ENCODE measurements at regions not wholly inside any gene's neighbourhood (a gene's known extent, or its start where the extent isn't known, plus 50 kb on each side); places are given as distances from the start of the nearest gene placed in this dataset.

GRCh38 chr6:131519670-131520436 is 53.2 kb upstream of the ARG1 start:
- Mint-ChIP-seq H3K27me3 (peaks cover 2% of the 10 kb centered on the region), H3K4me1 (peaks cover 13% of the 10 kb centered on the region), H3K4me3 (no peak overlapping the region), H3K36me3 (ENCODE audit: low read depth) (no peaks in the 10 kb centered on the region), H3K9me3 (no peaks in the 10 kb centered on the region), H3K27ac (no peak overlapping the region)
- intact Hi-C loops (cut with micrococcal nuclease) = loop anchor here (1.0 kb wide), 2 partner anchors 13 to 108 kb away; partner anchors contain the start of gene MED23
- DNase-seq = peak; percentile 83
